Endothelial cell of umbilical vein (primary cell): ENCODE measurements at regions not wholly inside any gene's neighbourhood (a gene's known extent, or its start where the extent isn't known, plus 50 kb on each side); places are given as distances from the start of the nearest gene placed in this dataset.

Experiments used
- BruUV-seq: library from RNA; stranded (reverse); fragments of 400-500 nt; replicated peaks from 2 replicates; lab custom pipeline; 2021; lab: Mats Ljungman, UMichigan
- CTCF ChIA-PET: fragments of 300-600, 350-600 bp; sonication (Branson Sonifier 250); formaldehyde crosslinking; loops from one replicate; lab custom pipeline; 2021; ENCODE audit warnings: antibody characterized with exemption, inconsistent platforms; lab: Charles Lee
- POLR2A ChIA-PET: fragments of 300-600, 350-600 bp; sonication (Branson Sonifier 250); formaldehyde crosslinking; loops from one replicate; lab custom pipeline; 2021; ENCODE audit warnings: antibody characterized with exemption, inconsistent platforms; lab: Charles Lee
- DNase-seq: peaks from one replicate; pipeline ENCODE4 v3.0.0-alpha.2; 2011; ENCODE audit warnings: low read depth, low spot score
- FAIRE-seq: peaks from 2 replicates; lab custom pipeline; 2011; peaks lifted over from hg19 to GRCh38; lab: Jason Lieb, UNC
- H2AFZ ChIP-seq: 2 replicates; pipeline ENCODE4 v1.6.0; 2012; ENCODE audit warnings: low read depth, low read length, control low read depth, inconsistent platforms
- H3K27ac ChIP-seq: 2 replicates; pipeline ENCODE4 v1.5.1; 2011; ENCODE audit warnings: low read depth, mild to moderate bottlenecking, control low read depth, low read length, moderate library complexity; ENCODE audit not compliant: insufficient read depth
- H3K27me3 ChIP-seq, 2 experiments: 2 replicates each; pipeline versions ENCODE4 v1.6.0 to v1.6.1; 2011; ENCODE audit warnings: low read length in 2 of 2, mixed read lengths in 1 of 2; ENCODE audit not compliant: control insufficient read depth in 2 of 2, insufficient read depth in 2 of 2
- H3K36me3 ChIP-seq, 2 experiments: 2 replicates in 1 of 2; 3 replicates in 1 of 2; pipeline ENCODE4 v1.5.1; 2011; ENCODE audit warnings: low read length in 2 of 2, mild to moderate bottlenecking in 1 of 2, moderate library complexity in 1 of 2; ENCODE audit not compliant: control insufficient read depth in 2 of 2, insufficient read depth in 2 of 2; ENCODE audit errors: extremely low read depth in 1 of 2
- H3K4me1 ChIP-seq: 3 replicates; pipeline ENCODE4 v1.5.1; 2011; ENCODE audit warnings: mild to moderate bottlenecking, low read length; ENCODE audit not compliant: control insufficient read depth, insufficient read depth; ENCODE audit errors: extremely low read depth
- H3K4me2 ChIP-seq: 2 replicates; pipeline ENCODE4 v1.6.1; 2011; ENCODE audit warnings: low read length, control low read depth, mixed read lengths; ENCODE audit not compliant: insufficient read depth
- H3K4me3 ChIP-seq, 3 experiments: fragments of 200-600 bp in 1 of 3; sonication (generic), shearing (Covaris generic) in 1 of 3; replicated peaks in 1 of 3; 2 replicates each; pipeline ENCODE4 v1.5.1; 2011 to 2016; ENCODE audit warnings: control low read depth in 3 of 3, low read length in 3 of 3, mild to moderate bottlenecking in 2 of 3, inconsistent platforms in 1 of 3, low read depth in 1 of 3, moderate library complexity in 1 of 3; ENCODE audit not compliant: insufficient read depth in 1 of 3
- H3K79me2 ChIP-seq: 2 replicates; pipeline ENCODE4 v1.6.0; 2012; ENCODE audit warnings: low read length, inconsistent platforms; ENCODE audit not compliant: control insufficient read depth, insufficient read depth
- H3K9ac ChIP-seq: replicated peaks from 2 replicates; pipeline ENCODE3; 2011; ENCODE audit warnings: low read length, control low read depth; ENCODE audit not compliant: insufficient read depth; ENCODE audit errors: extremely low read depth
- H3K9me1 ChIP-seq: replicated peaks from 3 replicates; pipeline ENCODE4 v1.6.0; 2011; ENCODE audit warnings: mild to moderate bottlenecking, low read length; ENCODE audit not compliant: control insufficient read depth, insufficient read depth; ENCODE audit errors: extremely low read depth
- H3K9me3 ChIP-seq: replicated peaks from 2 replicates; pipeline ENCODE4 v1.5.1; 2012; ENCODE audit warnings: low read length, inconsistent platforms; ENCODE audit not compliant: control insufficient read depth, insufficient read depth
- H4K20me1 ChIP-seq: replicated peaks from 2 replicates; pipeline ENCODE3; 2011; ENCODE audit warnings: mild to moderate bottlenecking, low read length; ENCODE audit not compliant: control insufficient read depth, insufficient read depth; ENCODE audit errors: extremely low read depth
- EZH2 ChIP-seq: IDR thresholded peaks from 2 replicates; pipeline ENCODE4 v1.6.1; 2012; ENCODE audit warnings: borderline replicate concordance, low read depth, mild to moderate bottlenecking, moderate library complexity, low read length, inconsistent platforms; ENCODE audit not compliant: severe bottlenecking
- FOS ChIP-seq: IDR thresholded peaks from 2 replicates; pipeline ENCODE4 v1.6.1; 2011; ENCODE audit warnings: mild to moderate bottlenecking, low read length, moderate library complexity, borderline replicate concordance; ENCODE audit not compliant: insufficient read depth
- GATA2 ChIP-seq: IDR thresholded peaks from 2 replicates; pipeline ENCODE4 v1.7.0; 2011; ENCODE audit warnings: low read depth, mild to moderate bottlenecking, moderate library complexity, mixed read lengths, low read length; ENCODE audit not compliant: insufficient read length, insufficient read depth
- JUN ChIP-seq: IDR thresholded peaks from 2 replicates; pipeline ENCODE4 v1.6.1; 2011; ENCODE audit warnings: borderline replicate concordance, low read depth; ENCODE audit not compliant: insufficient read length, insufficient read depth
- MYC ChIP-seq: IDR thresholded peaks from one replicate; pipeline ENCODE4 v1.6.1; 2011; ENCODE audit warnings: mild to moderate bottlenecking, low read depth, low read length
- POLR2A ChIP-seq: IDR thresholded peaks from 2 replicates; pipeline ENCODE4 v1.6.1; 2012; ENCODE audit warnings: low read depth, mild to moderate bottlenecking, control low read depth, low read length
- POLR2AphosphoS5 ChIP-seq: IDR thresholded peaks from 2 replicates; pipeline ENCODE4 v1.6.1; 2012; ENCODE audit warnings: low read depth, mild to moderate bottlenecking, control low read depth, low read length, moderate library complexity; ENCODE audit not compliant: insufficient read depth
- dilution Hi-C: fragments of 300-500 bp; cut with MboI; formaldehyde crosslinking; loops from one replicate; pipeline ENCODE4 v1.15.0; 2019; ENCODE audit warnings: low sequenced_read_pairs; ENCODE audit not compliant: extremely low pct_ligation_motif_present
- intact Hi-C: fragments of 100-400 bp; cut with micrococcal nuclease; formaldehyde crosslinking; loops from one replicate; pipeline ENCODE4 v1.10.0; 2022
- TF ChIP-seq, protein P1 (sequence below): IDR thresholded peaks from 2 replicates; pipeline ENCODE4 v1.6.1; 2011; ENCODE audit not compliant: insufficient read depth, insufficient read length

DNA sequence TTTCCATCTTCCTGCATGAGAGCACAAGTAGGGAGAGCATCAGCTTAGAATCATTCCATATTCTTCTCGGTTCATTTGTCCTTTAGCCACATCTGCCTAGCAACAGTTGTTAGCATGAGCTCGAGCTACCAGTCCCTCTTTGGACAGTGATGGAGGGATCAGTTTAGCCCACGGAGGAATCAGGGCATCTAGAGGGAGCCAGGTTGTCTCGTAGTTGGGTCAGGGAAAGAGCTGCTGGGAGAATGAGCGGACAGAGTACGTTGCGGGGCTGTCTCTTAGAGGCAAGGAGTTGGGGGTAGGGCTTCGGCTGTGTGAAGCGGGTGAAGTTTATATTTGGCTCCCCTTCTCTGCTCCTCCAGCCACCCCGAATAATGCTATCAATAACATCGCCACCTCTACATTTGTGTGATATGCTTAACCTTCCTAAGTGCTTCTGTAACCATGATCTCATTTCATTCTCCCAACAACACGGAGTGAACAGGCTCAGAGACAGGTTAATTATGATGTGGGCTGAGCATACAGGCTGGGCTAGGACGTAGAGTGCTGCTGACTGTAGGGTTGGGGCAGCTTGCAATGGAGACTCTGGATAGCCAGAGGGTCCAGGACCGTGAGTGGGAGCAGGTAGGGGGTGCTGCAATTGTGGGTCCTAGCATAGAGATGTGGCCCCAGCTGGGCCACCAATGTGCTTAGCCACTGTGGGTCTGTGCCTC, 72.6 kb downstream of the FRMPD3 start:
- Histone ChIP-seq H3K9me1 (no peaks in the 10 kb centered on the region), H3K4me3 (no peak overlapping the region), H3K27ac (no peak overlapping the region), H3K9ac (no peak overlapping the region), H2AFZ (no peak overlapping the region), H3K4me2 (no peak overlapping the region), H3K9me3 (no peaks in the 10 kb centered on the region), H4K20me1 (no peaks in the 10 kb centered on the region), H3K79me2 (no peaks in the 10 kb centered on the region), H3K36me3 (no peaks in the 10 kb centered on the region), H3K27me3 (no peaks in the 10 kb centered on the region), H3K4me1 (no peaks in the 10 kb centered on the region)
- FAIRE-seq (no peak), DNase-seq (no peak)
- dilution Hi-C loops (no loop called here), intact Hi-C loops (no loop called here)
- BruUV-seq, result no TSS peak
- ChIA-PET POLR2A (no interaction called here), CTCF (no interaction called here)
- no peak for TF ChIP-seq EZH2
- no peak for TF ChIP-seq GATA2
- no peak for TF ChIP-seq FOS
- TF ChIP-seq, protein P1, sequence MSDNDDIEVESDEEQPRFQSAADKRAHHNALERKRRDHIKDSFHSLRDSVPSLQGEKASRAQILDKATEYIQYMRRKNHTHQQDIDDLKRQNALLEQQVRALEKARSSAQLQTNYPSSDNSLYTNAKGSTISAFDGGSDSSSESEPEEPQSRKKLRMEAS, result no peak
- TF ChIP-seq POLR2AphosphoS5, result no peak
- TF ChIP-seq JUN, result no peak
- no peak for TF ChIP-seq POLR2A

DNA sequence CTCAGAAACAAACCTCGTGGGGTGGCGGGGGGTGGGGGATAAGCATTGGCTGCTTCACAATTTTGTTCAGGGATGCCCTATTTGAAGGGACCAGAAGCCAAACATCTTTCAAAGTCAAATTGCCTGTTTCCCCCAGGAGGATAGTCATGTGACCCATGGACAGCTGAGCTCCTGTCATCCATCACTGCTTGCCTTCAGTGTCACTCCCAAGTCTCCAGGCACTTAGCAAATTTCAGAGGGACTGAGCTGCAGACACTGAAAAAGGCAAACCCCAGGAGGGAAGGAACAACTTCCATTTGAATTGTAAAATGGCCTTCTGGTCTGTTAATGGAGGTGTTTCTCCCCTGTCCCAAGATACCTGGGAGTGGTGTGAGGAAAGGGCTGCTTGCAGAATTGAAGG, 73.4 kb downstream of the FRMPD3 start:
- POLR2A ChIA-PET, result no interaction called here
- Histone ChIP-seq H2AFZ (no peak overlapping the region), H3K79me2 (no peaks in the 10 kb centered on the region), H3K4me2 (no peak overlapping the region), H3K4me3 (no peak overlapping the region), H3K4me1 (no peaks in the 10 kb centered on the region), H3K9me1 (no peaks in the 10 kb centered on the region), H3K36me3 (no peaks in the 10 kb centered on the region), H3K27ac (no peak overlapping the region), H3K9me3 (no peaks in the 10 kb centered on the region), H3K9ac (no peak overlapping the region), H3K27me3 (no peaks in the 10 kb centered on the region), H4K20me1 (no peaks in the 10 kb centered on the region)
- intact Hi-C loops, result no loop called here
- DNase-seq, result no peak
- dilution Hi-C loops, result no loop called here
- no TSS peak for BruUV-seq
- TF ChIP-seq MYC (no peak), EZH2 (no peak), POLR2A (no peak), JUN (no peak)
- CTCF ChIA-PET, result no interaction called here
- FAIRE-seq, result no peak
